HepG2 (cell line): ENCODE measurements at regions not wholly inside any gene's neighbourhood (a gene's known extent, or its start where the extent isn't known, plus 50 kb on each side); places are given as distances from the start of the nearest gene placed in this dataset.

ENCODE experiments used
- AGO2 ChIP-seq: fragments of 200-400 bp; formaldehyde crosslinking; optimal IDR thresholded peaks from 2 replicates; pipeline ENCODE3; 2017; ENCODE audit warnings: mild to moderate bottlenecking, low read depth, low read length, moderate library complexity
- ARID5B ChIP-seq: IDR thresholded peaks from 2 replicates; pipeline ENCODE4 v1.4.0; 2020; ENCODE audit warnings: mild to moderate bottlenecking, missing genetic modification reagents
- ELF1 ChIP-seq: sonication (generic); formaldehyde crosslinking; IDR thresholded peaks from 2 replicates; pipeline ENCODE4 v1.4.0; 2020; ENCODE audit warnings: missing genetic modification reagents
- NFE2L1 ChIP-seq: sonication (generic); formaldehyde crosslinking; IDR thresholded peaks from 2 replicates; pipeline ENCODE4 v1.4.0; 2020; ENCODE audit warnings: missing genetic modification reagents, mild to moderate bottlenecking, borderline replicate concordance
- PCBP2 ChIP-seq: fragments of 200-400 bp; formaldehyde crosslinking; optimal IDR thresholded peaks from 2 replicates; pipeline ENCODE3; 2018; ENCODE audit warnings: low read length, low read depth; ENCODE audit not compliant: poor library complexity, severe bottlenecking
- SNRNP70 ChIP-seq: fragments of 200-400 bp; formaldehyde crosslinking; IDR thresholded peaks from 2 replicates; pipeline ENCODE4 v1.6.1; 2017; ENCODE audit warnings: mild to moderate bottlenecking, low read depth, low read length, moderate library complexity
- ZBTB4 ChIP-seq: sonication (generic); formaldehyde crosslinking; IDR thresholded peaks from 2 replicates; pipeline ENCODE4 v1.4.0; 2020; ENCODE audit warnings: missing genetic modification reagents, mild to moderate bottlenecking, borderline replicate concordance
- TF ChIP-seq, protein P1 (sequence below): sonication (generic); formaldehyde crosslinking; IDR thresholded peaks from 2 replicates; pipeline ENCODE4 v1.5.1; 2020; ENCODE audit warnings: missing genetic modification reagents, mild to moderate bottlenecking, borderline replicate concordance
- TF ChIP-seq, protein P2 (sequence below): sonication (generic); formaldehyde crosslinking; IDR thresholded peaks from 2 replicates; pipeline ENCODE4 v1.8.0; 2022; ENCODE audit warnings: mild to moderate bottlenecking, missing genetic modification reagents

- TF ChIP-seq, protein P1, sequence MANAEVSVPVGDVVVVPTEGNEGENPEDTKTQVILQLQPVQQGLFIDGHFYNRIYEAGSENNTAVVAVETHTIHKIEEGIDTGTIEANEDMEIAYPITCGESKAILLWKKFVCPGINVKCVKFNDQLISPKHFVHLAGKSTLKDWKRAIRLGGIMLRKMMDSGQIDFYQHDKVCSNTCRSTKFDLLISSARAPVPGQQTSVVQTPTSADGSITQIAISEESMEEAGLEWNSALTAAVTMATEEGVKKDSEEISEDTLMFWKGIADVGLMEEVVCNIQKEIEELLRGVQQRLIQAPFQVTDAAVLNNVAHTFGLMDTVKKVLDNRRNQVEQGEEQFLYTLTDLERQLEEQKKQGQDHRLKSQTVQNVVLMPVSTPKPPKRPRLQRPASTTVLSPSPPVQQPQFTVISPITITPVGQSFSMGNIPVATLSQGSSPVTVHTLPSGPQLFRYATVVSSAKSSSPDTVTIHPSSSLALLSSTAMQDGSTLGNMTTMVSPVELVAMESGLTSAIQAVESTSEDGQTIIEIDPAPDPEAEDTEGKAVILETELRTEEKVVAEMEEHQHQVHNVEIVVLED (CRISPR knock-in tag): no peak
- TF ChIP-seq ZBTB4 (CRISPR knock-in tag) (no peak), AGO2 (no peak), NFE2L1 (CRISPR knock-in tag) (no peak), ELF1 (no peak), SNRNP70 (no peak), PCBP2 (no peak), ARID5B (no peak)
- TF ChIP-seq, protein P2, sequence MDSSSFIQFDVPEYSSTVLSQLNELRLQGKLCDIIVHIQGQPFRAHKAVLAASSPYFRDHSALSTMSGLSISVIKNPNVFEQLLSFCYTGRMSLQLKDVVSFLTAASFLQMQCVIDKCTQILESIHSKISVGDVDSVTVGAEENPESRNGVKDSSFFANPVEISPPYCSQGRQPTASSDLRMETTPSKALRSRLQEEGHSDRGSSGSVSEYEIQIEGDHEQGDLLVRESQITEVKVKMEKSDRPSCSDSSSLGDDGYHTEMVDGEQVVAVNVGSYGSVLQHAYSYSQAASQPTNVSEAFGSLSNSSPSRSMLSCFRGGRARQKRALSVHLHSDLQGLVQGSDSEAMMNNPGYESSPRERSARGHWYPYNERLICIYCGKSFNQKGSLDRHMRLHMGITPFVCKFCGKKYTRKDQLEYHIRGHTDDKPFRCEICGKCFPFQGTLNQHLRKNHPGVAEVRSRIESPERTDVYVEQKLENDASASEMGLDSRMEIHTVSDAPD (CRISPR knock-in tag): no peak
Observed at GRCh38 chr1:38250356-38250755, 203.8 kb upstream of the POU3F1 start (continued).
